GM12878 (cell line): ENCODE measurements at regions not wholly inside any gene's neighbourhood (a gene's known extent, or its start where the extent isn't known, plus 50 kb on each side); places are given as distances from the start of the nearest gene placed in this dataset.

Source experiments
- ATAC-seq: fragments of 200-7000 bp; cut with Tn5 transposase; 3 replicates; pipeline ENCODE4 v1.9.1; 2020; ENCODE audit warnings: mild to moderate bottlenecking, moderate library complexity
- BruUV-seq: library from RNA; stranded (reverse); fragments of 400-500 nt; replicated peaks from 2 replicates; lab custom pipeline; 2021; lab: Mats Ljungman, UMichigan
- CTCF ChIA-PET: fragments of 300-600 bp; sonication (Branson Sonifier 250); formaldehyde crosslinking; extraction: SDS; loops from one replicate; lab custom pipeline; 2021; ENCODE audit warnings: inconsistent platforms; lab: Yijun Ruan, JAX
- POLR2A ChIA-PET: fragments of 350-600 bp; formaldehyde crosslinking; extraction: SDS; loops from one replicate; lab custom pipeline; 2021; ENCODE audit warnings: inconsistent platforms; lab: Charles Lee
- RAD21 ChIA-PET: fragments of 300-600 bp; sonication (Branson Sonifier 250); formaldehyde crosslinking; loops from one replicate; lab custom pipeline; 2023; ENCODE audit warnings: antibody characterized with exemption; ENCODE audit not compliant: unreplicated experiment; lab: Charles Lee
- SMC1A ChIA-PET: fragments of 300-600 bp; sonication (Branson Sonifier 250); formaldehyde crosslinking; loops from one replicate; lab custom pipeline; 2023; ENCODE audit not compliant: unreplicated experiment, uncharacterized antibody; lab: Charles Lee
- DNase-seq: peaks from one replicate; pipeline ENCODE4 v3.0.0-alpha.2; 2011; ENCODE audit warnings: low read depth, low spot score
- FAIRE-seq: peaks from 3 replicates; lab custom pipeline; 2011; peaks lifted over from hg19 to GRCh38; lab: Jason Lieb, UNC
- H2AFZ ChIP-seq: 2 replicates; pipeline ENCODE4 v1.6.0; 2011; ENCODE audit warnings: low read depth, low read length, control low read depth; ENCODE audit not compliant: control insufficient read depth
- H3K27ac ChIP-seq: 2 replicates; pipeline ENCODE4 v1.5.1; 2011; ENCODE audit warnings: control low read depth; ENCODE audit not compliant: control insufficient read depth, insufficient read depth
- H3K27me3 ChIP-seq, 2 experiments: replicated peaks in 1 of 2; 2 replicates each; pipeline versions ENCODE4 v1.6.0 to v1.6.1; 2011; ENCODE audit warnings: low read length in 1 of 2; ENCODE audit not compliant: control insufficient read depth in 2 of 2, insufficient read depth in 2 of 2
- H3K36me3 ChIP-seq, 2 experiments: 2 replicates each; pipeline ENCODE4 v1.5.1; 2011; ENCODE audit warnings: low read length in 1 of 2; ENCODE audit not compliant: control insufficient read depth in 2 of 2, insufficient read depth in 2 of 2
- H3K4me1 ChIP-seq: 2 replicates; pipeline ENCODE4 v1.6.1; 2011; ENCODE audit warnings: mild to moderate bottlenecking, low read length, moderate library complexity, mixed read lengths; ENCODE audit not compliant: control insufficient read depth, insufficient read depth
- H3K4me2 ChIP-seq: 2 replicates; pipeline ENCODE4 v1.6.0; 2011; ENCODE audit warnings: control low read depth; ENCODE audit not compliant: control insufficient read depth, insufficient read depth
- H3K4me3 ChIP-seq: fragments of 200-600 bp; sonication (generic); 2 replicates; pipeline ENCODE4 v1.5.1; 2016
- H3K79me2 ChIP-seq: 2 replicates; pipeline ENCODE4 v1.6.0; 2011; ENCODE audit warnings: low read length; ENCODE audit not compliant: control insufficient read depth, insufficient read depth
- H3K9ac ChIP-seq: 2 replicates; pipeline ENCODE4 v1.8.0; 2011; ENCODE audit warnings: low read length, control low read depth, mixed read lengths; ENCODE audit not compliant: control insufficient read depth, insufficient read depth
- H3K9me3 ChIP-seq: replicated peaks from 3 replicates; pipeline ENCODE4 v1.5.1; 2011; ENCODE audit warnings: mild to moderate bottlenecking, low read length; ENCODE audit not compliant: control insufficient read depth, insufficient read depth
- H4K20me1 ChIP-seq: 2 replicates; pipeline ENCODE4 v1.6.0; 2011; ENCODE audit not compliant: control insufficient read depth, insufficient read depth
- ASH2L ChIP-seq: fragments of 300-600, 200-600 bp; sonication (generic); IDR thresholded peaks from 2 replicates; pipeline ENCODE4 v1.6.1; 2017; ENCODE audit warnings: low read depth, mild to moderate bottlenecking, borderline replicate concordance
- BACH1 ChIP-seq: fragments of 450-650 bp; IDR thresholded peaks from 2 replicates; pipeline ENCODE4 v1.6.1; 2017; ENCODE audit warnings: mild to moderate bottlenecking, borderline replicate concordance
- BCL11A ChIP-seq: IDR thresholded peaks from 2 replicates; pipeline ENCODE4 v1.6.1; 2011; ENCODE audit warnings: low read depth, low read length
- CHD2 ChIP-seq: IDR thresholded peaks from 2 replicates; pipeline ENCODE4 v1.6.1; 2011; ENCODE audit warnings: low read depth, low read length, improper control_type of control experiment, borderline replicate concordance
- EGR1 ChIP-seq, 2 experiments: IDR thresholded peaks; 1 replicate in 1 of 2; 2 replicates in 1 of 2; pipeline ENCODE4 v1.6.1; 2011 to 2012; ENCODE audit warnings: low read depth in 2 of 2, low read length in 2 of 2, borderline replicate concordance in 1 of 2, mild to moderate bottlenecking in 1 of 2, moderate library complexity in 1 of 2
- ESRRA ChIP-seq: IDR thresholded peaks from 2 replicates; pipeline ENCODE4 v1.6.1; 2012; ENCODE audit warnings: mild to moderate bottlenecking, low read length, improper control_type of control experiment
- EZH2 ChIP-seq: IDR thresholded peaks from 2 replicates; pipeline ENCODE4 v1.6.1; 2012; ENCODE audit warnings: low read depth, mild to moderate bottlenecking, control low read depth, inconsistent platforms, low read length, borderline replicate concordance; ENCODE audit not compliant: control insufficient read depth
- MEF2B ChIP-seq: fragments of 450-650 bp; IDR thresholded peaks from 2 replicates; pipeline ENCODE4 v1.6.1; 2018; ENCODE audit warnings: mild to moderate bottlenecking, moderate library complexity; ENCODE audit not compliant: partially characterized antibody, poor library complexity, severe bottlenecking
- MYC ChIP-seq: IDR thresholded peaks from 2 replicates; pipeline ENCODE4 v1.6.1; 2011; ENCODE audit warnings: mild to moderate bottlenecking, low read length, moderate library complexity, inconsistent platforms; ENCODE audit not compliant: insufficient read depth, insufficient replicate concordance, insufficient read length, severe bottlenecking
- NFXL1 ChIP-seq: fragments of 450-650 bp; IDR thresholded peaks from 2 replicates; pipeline ENCODE4 v1.6.1; 2017; ENCODE audit warnings: antibody characterized with exemption, mild to moderate bottlenecking, borderline replicate concordance
- NFYA ChIP-seq: IDR thresholded peaks from 2 replicates; pipeline ENCODE4 v1.6.1; 2011; ENCODE audit warnings: low read depth, mild to moderate bottlenecking, low read length, improper control_type of control experiment, borderline replicate concordance
- WRNIP1 ChIP-seq: IDR thresholded peaks from 2 replicates; pipeline ENCODE4 v1.6.1; 2011; ENCODE audit warnings: low read depth, low read length, improper control_type of control experiment, borderline replicate concordance
- ZBED1 ChIP-seq: IDR thresholded peaks from 2 replicates; pipeline ENCODE4 v1.6.1; 2016; ENCODE audit warnings: borderline replicate concordance
- ZNF24 ChIP-seq: fragments of 450-650 bp; IDR thresholded peaks from 2 replicates; pipeline ENCODE4 v1.6.1; 2017; ENCODE audit warnings: antibody characterized with exemption, mild to moderate bottlenecking
- WGBS: methylation state at CpG from one replicate; pipeline ENCODE4 v1.1.6; 2016; ENCODE audit warnings: low lambda C conversion rate; ENCODE audit not compliant: insufficient replicate concordance, insufficient coverage; ENCODE audit errors: missing lambda C conversion rate; 5-methylcytosine and 5-hydroxymethylcytosine counted together
- in situ Hi-C: fragments of 300-500 bp; cut with MboI; formaldehyde crosslinking; loops from 9 replicates; pipeline ENCODE4 v1.14.3; 2018; ENCODE audit warnings: mixed read lengths
- intact Hi-C: fragments of 100-400 bp; cut with micrococcal nuclease; formaldehyde crosslinking; loops from one replicate; pipeline ENCODE4 v1.14.2; 2022; ENCODE audit not compliant: unreplicated experiment
- TF ChIP-seq, protein P1 (sequence below): fragments of 450-650 bp; conservative IDR thresholded peaks from 2 replicates; pipeline ENCODE4 v1.6.1; 2017; ENCODE audit warnings: mild to moderate bottlenecking, moderate library complexity
- TF ChIP-seq, protein P2 (sequence below): IDR thresholded peaks from 2 replicates; pipeline ENCODE4 v1.6.1; 2011; ENCODE audit warnings: borderline replicate concordance, low read depth, mild to moderate bottlenecking, moderate library complexity, low read length; ENCODE audit not compliant: insufficient read depth, poor library complexity, severe bottlenecking
- TF ChIP-seq, protein P3 (sequence below): IDR thresholded peaks from 2 replicates; pipeline ENCODE4 v1.6.1; 2011; ENCODE audit warnings: low read depth, mild to moderate bottlenecking, low read length, moderate library complexity, borderline replicate concordance; ENCODE audit errors: extremely low read depth

GRCh38 chr2:228725031-228725430, 543.5 kb upstream of the SPHKAP start:
- in situ Hi-C loops (no loop called here), intact Hi-C loops (no loop called here)
- no peak overlapping the region for H3K9ac ChIP-seq
- BruUV-seq: no TSS peak
- no peak overlapping the region for H2AFZ ChIP-seq
- H3K4me3 ChIP-seq: no peak overlapping the region
- DNase-seq (no peak), ATAC-seq (no peak), FAIRE-seq (no peak)
- 0% methylated on average over 1 of the region's 1 CpG for WGBS
- ChIA-PET RAD21 (no interaction called here), SMC1A (no interaction called here), CTCF (no interaction called here), POLR2A (no interaction called here)
- no peak for TF ChIP-seq ZNF24
- TF ChIP-seq, protein P1, sequence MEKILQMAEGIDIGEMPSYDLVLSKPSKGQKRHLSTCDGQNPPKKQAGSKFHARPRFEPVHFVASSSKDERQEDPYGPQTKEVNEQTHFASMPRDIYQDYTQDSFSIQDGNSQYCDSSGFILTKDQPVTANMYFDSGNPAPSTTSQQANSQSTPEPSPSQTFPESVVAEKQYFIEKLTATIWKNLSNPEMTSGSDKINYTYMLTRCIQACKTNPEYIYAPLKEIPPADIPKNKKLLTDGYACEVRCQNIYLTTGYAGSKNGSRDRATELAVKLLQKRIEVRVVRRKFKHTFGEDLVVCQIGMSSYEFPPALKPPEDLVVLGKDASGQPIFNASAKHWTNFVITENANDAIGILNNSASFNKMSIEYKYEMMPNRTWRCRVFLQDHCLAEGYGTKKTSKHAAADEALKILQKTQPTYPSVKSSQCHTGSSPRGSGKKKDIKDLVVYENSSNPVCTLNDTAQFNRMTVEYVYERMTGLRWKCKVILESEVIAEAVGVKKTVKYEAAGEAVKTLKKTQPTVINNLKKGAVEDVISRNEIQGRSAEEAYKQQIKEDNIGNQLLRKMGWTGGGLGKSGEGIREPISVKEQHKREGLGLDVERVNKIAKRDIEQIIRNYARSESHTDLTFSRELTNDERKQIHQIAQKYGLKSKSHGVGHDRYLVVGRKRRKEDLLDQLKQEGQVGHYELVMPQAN: no peak
- no peak for TF ChIP-seq ASH2L
- no peak for TF ChIP-seq ESRRA
- no peak for TF ChIP-seq NFYA
- no peak for TF ChIP-seq EZH2
- TF ChIP-seq WRNIP1: no peak
- no peak for TF ChIP-seq EGR1 (IDR thresholded peaks at IDR 0.05; ENCODE audit: borderline replicate concordance in 1 of 2, low read depth in 2 of 2, low read length in 2 of 2)
- no peak for TF ChIP-seq ZBED1
- TF ChIP-seq, protein P2, sequence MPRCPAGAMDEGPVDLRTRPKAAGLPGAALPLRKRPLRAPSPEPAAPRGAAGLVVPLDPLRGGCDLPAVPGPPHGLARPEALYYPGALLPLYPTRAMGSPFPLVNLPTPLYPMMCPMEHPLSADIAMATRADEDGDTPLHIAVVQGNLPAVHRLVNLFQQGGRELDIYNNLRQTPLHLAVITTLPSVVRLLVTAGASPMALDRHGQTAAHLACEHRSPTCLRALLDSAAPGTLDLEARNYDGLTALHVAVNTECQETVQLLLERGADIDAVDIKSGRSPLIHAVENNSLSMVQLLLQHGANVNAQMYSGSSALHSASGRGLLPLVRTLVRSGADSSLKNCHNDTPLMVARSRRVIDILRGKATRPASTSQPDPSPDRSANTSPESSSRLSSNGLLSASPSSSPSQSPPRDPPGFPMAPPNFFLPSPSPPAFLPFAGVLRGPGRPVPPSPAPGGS: no peak
- TF ChIP-seq BCL11A: no peak
- TF ChIP-seq MYC: no peak
- no peak for TF ChIP-seq BACH1
- TF ChIP-seq, protein P3, sequence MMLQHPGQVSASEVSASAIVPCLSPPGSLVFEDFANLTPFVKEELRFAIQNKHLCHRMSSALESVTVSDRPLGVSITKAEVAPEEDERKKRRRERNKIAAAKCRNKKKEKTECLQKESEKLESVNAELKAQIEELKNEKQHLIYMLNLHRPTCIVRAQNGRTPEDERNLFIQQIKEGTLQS: no peak
- no peak for TF ChIP-seq MEF2B
- no peak for TF ChIP-seq CHD2
- no peak for TF ChIP-seq NFXL1
- H3K27ac ChIP-seq: no peak overlapping the region
- no peaks in the 10 kb centered on the region for H3K9me3 ChIP-seq
- no peaks in the 10 kb centered on the region for H3K79me2 ChIP-seq
- H3K4me1 ChIP-seq: no peaks in the 10 kb centered on the region
- no peaks in the 10 kb centered on the region for H4K20me1 ChIP-seq
- H3K4me2 ChIP-seq: no peak overlapping the region
- no peaks in the 10 kb centered on the region; a peak in 1 of 4 replicates for H3K27me3 ChIP-seq
- no peaks in the 10 kb centered on the region for H3K36me3 ChIP-seq
